Upper lobe of left lung (tissue), 4 donors: ENCODE measurements at regions not wholly inside any gene's neighbourhood (a gene's known extent, or its start where the extent isn't known, plus 50 kb on each side); places are given as distances from the start of the nearest gene placed in this dataset.

ENCODE experiments used
- POLR2A ChIP-seq, 4 donors: fragments of 450-650 bp; IDR thresholded peaks; one replicate each; pipeline ENCODE4 v1.5.1; 2016 to 2017; ENCODE audit warnings: antibody characterized with exemption in 4 of 4, mild to moderate bottlenecking in 2 of 4
- POLR2AphosphoS5 ChIP-seq, 2 donors: sonication (generic); formaldehyde crosslinking; IDR thresholded peaks; one replicate each; pipeline ENCODE4 v1.5.1; 2017; ENCODE audit warnings: antibody characterized with exemption in 2 of 2

DNA sequence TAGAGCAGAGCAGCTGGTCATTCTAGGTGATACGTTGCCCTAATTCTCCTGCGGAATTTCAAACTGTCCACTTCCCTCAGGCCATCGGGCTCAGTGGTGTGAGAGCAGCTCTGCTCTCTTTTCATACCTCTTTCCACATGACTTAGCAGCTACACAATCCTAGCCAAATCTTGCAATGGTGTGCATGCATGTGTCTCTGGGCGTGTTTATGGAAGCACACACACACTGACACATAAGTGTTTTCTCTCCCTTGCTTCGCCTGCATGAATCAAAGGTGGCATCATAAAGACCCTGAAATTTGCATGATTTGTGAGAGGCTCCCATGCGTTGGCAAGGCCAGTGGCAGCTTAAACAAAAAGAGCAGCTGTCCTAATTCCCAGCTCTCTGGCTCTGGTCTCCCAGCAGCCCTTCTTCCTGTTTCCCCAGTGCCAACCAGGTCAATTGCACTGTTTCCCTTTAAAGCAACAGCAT, 1189.5 kb downstream of the GATA3 start:
- TF ChIP-seq POLR2AphosphoS5 (IDR thresholded peaks at IDR 0.05) (no peak), POLR2A (IDR thresholded peaks at IDR 0.05) (no peak)
